COLO668 (cell line): ENCODE measurements at regions not wholly inside any gene's neighbourhood (a gene's known extent, or its start where the extent isn't known, plus 50 kb on each side); places are given as distances from the start of the nearest gene placed in this dataset.
"Not testable (repeated sequence)": the region's sequence is repeated elsewhere in the genome, so short reads cannot be mapped to it uniquely, and the experiment has no call there.

ENCODE experiments used
- DNase-seq: peaks from one replicate; lab custom pipeline; 2025; ENCODE audit not compliant: unreplicated experiment; lab: John Stamatoyannopoulos, UW

DNA sequence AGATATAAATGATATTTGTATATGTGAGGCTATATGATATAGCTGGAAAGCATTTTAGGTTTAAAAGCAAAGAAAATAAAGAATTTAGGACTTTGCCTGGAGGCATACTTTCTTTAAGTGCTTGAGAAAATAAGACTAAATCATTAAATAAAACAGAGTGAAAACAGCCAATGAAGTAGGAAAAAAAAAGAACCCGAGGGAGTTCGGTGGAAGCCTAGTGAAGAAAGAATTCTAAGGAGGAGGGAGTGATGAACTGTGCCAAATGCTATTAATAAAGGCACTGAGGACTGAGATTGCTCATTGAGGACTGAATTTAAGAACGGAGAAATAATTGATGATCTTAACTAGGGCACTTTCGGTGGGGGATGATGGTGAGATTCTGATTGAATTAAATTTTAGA lies 573.5 kb downstream of the DSC3 start:
- no peak for DNase-seq

DNA sequence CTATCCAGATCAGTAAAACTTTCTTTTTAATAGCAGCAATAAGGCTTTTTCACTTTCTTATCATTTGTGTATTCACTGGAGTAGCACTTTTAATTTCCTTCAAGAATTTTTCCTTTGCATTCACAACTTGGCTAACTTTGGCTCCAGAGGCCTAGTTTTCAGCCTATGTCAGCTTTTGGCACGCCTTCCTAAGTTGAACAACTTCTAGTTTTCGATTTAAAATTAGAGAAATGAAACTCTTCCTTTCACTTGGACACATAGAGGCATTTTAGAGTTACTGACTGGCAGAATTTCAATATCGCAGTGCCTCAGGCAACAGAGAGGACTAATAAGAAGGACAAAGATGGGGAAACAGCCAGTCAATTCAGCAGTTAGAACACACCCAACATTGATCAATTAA lies 577.4 kb downstream of the DSC3 start:
- DNase-seq: no peak

DNA sequence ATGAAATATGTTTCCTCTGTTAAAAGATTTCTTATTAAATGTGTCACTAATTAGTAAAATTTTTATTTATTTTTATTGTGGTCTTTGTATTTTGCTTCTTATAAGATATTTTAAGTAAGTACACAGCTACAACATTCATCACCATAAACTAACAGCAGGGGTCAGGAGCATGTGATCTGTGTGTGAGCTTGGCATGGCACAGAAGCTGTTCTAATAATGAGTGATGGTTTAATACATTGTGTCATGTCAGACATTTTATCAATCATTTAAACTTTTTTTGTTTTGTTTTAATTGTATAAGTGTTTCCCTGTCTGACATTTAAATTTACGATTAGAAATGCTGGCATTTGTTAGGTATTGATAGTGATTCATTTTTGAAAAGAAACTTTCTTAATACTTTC lies 585.4 kb downstream of the DSC3 start:
- no peak for DNase-seq

DNA sequence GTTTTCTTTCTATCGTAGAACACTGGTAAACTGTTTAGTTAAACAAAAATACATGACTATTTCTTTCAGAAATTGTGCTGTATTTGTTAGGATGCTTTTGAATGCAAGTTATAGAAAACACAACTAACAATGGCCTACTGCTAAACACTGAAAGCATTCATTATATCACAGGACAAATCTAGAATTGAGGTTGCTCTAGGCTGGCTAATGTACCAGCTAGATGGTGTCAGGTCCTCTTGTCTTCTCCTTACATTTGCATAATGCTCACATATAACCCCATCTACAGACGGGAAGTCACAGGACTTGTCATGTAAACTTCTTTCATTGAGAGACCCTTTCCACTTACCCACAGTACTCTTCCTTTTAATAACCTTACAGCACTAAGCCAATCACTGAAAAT lies 586.8 kb downstream of the DSC3 start:
- DNase-seq: no peak

DNA sequence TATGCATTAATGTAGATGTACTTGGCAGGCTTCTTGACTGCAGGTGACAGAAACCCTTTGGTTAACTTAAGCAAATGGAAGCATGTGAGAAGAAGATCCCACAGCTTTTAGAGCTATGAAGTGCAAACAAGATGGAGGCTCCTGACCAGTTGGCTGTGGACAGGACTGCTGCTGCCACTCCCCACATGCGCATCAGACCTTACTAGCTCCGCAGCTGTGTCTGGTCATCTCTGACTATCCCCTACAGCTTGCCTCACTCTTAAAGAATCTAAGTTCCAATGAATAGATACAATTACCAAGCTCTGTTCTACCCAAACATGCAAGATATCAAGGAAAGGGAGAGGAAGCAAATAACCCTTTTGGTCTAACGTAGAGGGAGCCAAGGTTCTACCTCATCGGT lies 587.6 kb downstream of the DSC3 start:
- DNase-seq: no peak

DNA sequence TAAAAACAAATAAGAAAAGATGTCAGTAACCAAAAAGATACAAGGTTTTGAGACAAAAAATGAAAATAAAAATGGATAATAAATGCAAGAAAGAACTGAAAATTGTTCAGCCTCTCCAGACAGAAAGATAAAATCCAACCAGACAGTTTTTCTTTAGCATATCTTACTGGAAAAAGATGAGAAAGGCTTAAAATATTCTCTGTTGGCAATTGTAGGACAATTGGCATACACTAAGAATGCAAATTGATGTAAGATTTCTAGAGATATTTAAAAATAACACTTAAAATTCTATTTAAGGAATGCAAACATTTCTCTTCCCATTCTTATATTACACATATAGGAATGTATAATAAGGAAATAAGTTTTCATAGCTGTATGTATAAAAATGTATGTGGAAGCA lies 590.6 kb downstream of the DSC3 start:
- DNase-seq: no peak

DNA sequence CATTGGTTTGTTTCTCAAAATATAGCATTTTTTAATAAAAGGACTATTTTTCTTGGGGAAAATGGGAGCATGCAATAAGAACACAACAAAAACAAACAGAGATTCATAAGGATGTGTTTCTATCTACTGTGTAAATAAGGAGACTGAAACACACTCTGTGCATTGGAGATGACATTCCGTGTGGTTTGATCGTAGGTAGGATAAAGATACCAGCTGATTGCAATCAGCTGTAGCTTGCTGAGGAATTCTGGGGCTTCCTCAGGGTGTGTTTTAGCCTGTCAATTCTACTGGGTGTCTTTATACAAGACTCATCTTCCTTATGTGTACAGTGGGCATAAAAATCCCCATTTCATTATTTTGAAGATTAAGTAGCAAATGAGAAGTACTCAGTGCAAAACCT lies 591.6 kb downstream of the DSC3 start:
- DNase-seq: no peak

DNA sequence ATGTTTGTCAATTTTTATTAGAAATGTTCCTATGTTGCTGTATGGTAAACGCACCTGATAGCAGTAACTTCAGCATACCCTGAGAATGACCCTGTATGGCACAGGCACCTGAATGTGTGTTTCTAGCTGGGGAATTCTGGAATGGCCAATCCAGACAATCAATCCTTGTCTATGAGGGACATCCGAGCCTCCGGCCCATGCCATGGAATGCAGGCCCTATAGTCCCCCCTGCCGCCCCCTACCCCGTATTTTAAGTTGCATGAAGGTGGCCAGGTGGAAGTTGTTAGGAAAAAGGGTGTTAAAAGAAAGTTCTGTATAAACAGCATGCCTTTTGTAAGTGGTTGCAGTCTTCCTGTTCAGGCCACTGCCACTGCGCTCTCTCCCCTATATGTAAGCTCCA lies 595.9 kb downstream of the DSC3 start:
- no peak for DNase-seq

DNA sequence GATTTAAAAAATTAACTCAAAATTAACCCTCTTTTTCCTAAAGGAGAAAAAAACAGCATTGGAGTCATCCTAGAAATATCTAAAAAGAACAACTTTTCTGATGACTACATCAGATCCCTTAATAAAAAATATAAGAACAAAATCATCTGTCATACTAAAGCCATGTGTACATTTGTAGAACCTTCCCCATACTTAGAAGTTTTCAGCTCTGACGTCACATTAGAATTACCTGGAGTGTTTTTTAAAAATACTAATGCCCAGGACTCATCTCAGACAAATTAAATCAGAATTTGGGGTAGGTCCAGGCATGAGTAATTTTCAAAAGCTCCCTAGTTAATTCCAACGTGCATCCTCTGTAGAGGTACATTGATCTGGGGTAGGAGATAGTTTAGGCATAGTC lies 598.0 kb downstream of the DSC3 start:
- DNase-seq: no peak

DNA sequence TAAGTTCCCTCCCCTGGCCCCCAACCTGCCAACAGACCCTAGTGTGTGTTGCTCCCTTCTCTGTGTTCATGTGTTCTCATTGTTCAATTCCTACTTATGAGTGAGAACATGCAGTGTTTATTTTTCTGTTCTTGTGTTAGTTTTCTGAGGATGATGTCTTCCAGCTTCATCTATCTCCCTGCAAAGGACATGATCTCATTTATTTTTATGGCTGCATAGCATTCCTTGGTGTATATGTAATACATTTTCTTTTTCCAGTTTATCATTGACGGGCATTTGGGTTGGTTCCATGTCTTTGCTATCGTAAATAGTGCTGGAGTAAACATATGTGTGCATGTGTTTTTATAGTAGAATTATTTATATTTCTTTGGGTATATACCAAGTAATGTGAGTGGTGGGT lies 602.2 kb downstream of the DSC3 start:
- DNase-seq: no peak

DNA sequence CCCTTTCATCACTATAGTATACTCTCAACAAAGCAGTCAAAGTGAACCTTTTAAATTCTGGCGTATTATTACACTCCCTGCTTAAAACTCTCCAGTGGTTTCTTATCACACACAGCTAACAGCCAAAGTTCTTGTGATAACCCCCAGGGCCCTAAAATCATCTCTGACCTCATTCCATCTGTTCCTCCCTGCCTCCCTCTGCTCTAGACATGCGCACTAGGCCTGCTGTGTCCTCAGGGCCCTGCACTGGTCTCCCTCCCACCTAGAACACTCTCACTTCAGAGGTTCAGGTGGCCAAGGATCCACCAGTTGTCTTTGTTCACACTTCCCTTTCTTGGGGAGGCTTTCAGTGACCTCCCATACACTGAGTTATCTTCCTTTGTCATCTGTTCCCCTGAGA lies 603.4 kb downstream of the DSC3 start:
- DNase-seq: no peak

DNA sequence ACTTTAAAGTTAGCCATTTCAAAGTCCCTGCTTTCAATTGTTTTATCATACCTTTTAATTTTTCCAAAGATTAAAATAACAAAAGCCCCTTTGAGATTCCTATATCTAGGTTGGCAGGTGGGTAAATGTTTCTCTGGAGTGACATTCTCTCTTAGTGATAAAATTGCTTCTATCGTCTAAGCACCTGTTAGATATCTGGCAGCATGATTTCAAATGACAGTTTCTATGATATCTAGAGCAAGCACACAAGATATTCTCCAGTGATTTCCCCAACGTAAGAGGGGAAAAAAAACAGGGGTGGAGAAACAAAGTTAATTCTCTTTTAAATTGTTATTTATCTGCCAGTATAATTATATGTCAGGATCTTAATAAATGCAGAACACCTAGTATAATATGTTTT lies 610.2 kb downstream of the DSC3 start:
- no peak for DNase-seq

DNA sequence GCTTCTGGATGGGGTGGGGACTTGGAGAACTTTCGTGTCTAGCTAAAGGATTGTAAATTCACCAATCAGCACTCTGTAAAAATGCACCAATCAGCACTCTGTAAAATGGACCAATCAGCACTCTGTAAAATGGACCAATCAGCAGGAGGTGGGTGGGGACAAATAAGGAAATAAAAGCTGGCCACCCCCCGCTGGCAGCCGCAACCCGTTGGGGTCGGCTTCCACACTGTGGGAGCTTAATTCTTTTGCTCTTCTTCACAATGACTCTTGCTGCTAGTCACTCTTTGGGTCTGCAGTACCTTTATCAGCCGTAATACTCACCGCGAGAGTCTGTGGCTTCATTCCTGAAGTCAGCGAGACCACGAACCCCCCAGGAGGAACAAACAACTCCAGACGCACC lies 623.1 kb downstream of the DSC3 start:
- DNase-seq: not testable (repeated sequence)

DNA sequence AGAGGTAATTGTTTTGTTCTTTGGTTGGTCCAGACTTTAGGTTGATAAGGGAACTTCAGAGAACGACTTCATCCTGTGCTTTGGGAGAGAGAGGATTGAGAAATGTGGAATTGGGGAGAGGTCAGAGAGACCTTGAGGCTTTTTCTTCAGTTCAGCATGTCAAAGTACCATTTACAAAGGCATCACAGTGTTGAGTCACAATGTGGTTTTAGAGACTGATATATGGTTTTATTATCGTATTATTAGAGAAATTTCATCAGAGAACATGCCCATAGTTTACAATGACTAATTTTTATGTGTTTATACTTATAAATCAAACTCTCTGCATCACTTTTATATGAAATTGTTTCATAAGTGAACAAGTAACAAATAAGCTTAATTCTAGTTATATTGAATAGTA lies 626.6 kb downstream of the DSC3 start:
- no peak for DNase-seq

DNA sequence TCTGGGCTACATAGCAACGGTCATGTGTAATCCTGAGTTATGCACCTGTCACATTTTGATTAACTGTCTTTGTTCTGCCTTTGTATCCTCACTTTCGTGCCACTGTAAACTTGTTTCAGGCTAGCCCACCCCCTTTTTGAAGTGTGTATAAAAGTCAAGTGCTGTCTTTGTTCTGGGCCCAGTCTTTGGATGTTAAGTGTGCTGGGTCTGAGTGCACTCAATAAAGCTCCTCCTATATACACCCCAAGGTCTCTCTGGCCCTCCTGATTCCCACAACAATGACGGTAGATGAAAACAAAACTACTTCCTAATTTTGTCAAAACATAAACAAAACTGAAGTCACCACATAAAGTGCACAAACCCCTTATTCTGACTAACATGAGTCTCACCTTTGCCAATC lies 633.4 kb downstream of the DSC3 start:
- no peak for DNase-seq

DNA sequence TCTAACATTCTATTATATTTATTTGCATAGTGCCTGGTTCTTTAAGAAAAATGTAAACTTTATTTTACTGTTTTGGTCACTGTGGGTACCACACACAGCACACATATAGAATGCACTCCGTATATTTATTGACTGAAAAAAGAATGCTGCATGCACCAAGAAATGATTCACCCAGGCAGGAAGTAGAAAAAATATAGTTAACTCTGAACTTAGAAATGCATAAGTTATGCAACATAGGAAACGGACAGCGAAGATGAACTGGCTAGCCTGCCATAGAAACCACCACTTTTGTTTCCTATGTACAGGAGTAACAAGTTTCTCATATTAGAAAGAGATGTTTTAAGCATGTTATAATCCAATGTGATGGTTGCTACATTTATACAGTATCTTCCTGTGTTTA lies 635.8 kb downstream of the DSC3 start:
- no peak for DNase-seq

DNA sequence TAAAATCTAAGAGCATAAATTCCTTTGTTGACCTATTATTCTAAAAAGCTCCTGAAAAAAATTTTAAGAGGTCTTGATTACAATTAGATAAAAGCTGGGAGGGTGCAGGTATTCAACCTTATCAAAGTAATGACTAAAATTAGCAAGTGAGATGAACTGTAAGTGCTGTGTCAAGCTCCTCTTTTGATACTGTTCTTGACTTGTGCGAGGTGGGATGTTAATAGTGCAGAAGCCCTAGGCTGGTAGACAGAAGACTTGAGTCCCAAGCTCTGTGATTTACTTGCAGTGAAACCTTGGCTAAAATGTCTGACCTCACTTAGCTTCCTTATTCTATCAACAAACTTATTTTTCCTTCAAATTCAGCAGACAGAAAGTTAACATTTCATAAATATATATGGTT lies 637.5 kb downstream of the DSC3 start:
- DNase-seq: no peak

DNA sequence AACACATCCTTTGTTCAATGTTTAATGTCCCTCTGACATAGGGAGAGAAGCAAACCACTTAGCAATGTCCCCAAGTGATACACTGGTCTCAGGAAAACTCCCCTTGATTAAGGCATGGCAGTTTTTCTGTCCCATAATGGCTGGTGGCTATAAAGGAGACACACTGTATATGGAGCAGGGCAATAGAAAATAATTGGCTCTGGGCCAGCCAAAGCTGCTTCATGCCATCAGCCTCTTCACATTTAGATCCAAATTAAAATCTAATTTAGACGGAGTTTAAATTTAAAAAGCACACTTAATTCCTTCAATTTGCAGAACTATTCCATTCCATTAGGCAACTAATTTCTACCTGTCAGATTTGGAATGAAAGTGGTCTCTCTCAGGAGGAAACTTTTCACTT lies 638.1 kb downstream of the DSC3 start:
- no peak for DNase-seq

DNA sequence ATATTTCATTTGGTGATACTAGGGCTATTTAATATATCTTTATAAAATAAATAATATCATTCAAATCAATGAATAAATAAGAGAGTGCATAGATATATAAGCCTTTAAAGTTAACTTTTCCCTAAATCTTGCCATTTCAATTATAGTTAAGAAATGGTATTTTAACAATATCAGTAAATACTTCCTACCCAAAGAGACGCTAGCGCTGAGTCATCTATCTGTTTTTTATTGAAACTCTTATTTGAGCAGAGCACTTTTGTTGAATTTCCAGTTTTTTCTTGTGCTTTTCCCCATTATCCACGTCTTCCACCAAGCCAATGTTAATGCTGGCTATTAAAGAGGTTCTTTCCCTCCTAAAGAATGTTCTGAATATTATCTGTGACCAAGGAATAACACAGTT lies 639.3 kb downstream of the DSC3 start:
- no peak for DNase-seq

DNA sequence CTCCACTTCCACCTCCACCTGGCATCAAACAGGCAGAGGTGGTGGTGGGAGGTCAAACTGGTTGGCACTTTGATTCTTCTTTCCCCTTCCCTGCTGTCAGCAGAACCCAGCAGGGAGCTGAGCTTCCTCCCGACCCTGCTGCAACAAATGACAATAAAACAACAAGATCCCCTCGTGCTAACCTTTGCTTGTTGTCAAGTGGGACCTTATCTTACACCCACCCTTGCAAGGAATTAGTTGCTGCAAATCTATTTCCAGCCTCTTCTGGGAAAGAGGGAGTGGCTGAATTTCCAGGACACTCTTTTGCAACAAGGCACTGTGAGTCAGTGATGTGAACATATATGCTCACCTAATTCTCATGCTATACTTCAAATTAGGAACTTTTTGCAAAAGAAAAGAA lies 655.1 kb downstream of the DSC3 start:
- DNase-seq: no peak

DNA sequence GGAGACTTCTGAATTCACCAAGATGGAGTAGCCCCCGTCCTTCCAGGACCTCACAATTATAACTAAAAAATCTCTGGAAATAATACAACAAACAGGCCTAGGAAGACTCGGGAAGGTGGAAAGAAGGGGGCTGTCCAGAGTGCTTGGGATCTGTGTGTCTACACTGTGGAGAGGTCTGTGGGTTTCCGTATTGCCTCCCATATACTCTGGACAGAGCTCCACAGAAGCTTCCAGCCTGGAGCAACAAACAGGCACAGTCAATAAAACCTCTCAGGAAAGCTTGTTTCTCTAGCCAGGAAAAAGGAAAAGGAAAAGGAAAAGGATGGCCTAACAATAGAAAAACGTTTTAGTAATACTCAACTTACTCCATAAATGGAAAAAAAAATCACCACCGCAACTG lies 655.9 kb downstream of the DSC3 start:
- DNase-seq: no peak

DNA sequence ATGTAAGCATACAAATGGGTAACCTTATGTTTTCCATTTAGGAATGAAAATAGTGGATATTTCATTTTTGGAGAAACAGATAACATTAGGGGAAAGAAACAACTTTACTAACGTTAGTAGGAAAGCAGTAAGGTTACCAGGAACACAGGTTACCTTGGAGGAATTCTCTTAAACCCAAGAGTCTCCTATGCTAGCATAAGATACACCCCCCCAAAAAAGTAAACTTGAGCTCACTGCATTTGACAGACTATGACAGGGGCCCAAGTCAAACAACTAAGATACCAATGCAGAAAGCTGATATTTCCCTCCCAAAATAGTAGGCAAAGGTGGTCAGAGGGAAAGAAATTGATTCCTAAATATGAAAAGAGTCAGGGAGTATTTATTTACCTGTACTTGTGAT lies 656.9 kb downstream of the DSC3 start:
- DNase-seq: no peak

DNA sequence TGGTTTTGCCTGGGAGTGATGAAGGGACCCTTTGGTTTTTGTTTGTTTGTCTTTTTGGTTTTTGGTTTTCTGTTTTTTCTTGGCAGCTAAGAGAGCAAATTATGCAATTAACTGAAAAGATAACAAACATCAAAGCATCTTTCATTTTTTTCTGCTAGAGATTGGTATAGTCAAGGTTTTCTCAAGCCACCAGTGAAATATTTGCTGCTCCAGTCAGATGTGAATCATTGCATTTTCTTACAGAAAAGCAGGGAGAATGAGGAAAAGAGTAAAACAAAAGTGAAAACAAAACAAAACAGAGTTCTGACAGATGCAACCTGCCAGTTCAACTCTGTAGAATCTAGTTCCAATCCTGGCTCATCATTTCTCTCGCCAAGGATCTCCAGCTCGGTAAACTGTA lies 660.7 kb downstream of the DSC3 start:
- DNase-seq: no peak

DNA sequence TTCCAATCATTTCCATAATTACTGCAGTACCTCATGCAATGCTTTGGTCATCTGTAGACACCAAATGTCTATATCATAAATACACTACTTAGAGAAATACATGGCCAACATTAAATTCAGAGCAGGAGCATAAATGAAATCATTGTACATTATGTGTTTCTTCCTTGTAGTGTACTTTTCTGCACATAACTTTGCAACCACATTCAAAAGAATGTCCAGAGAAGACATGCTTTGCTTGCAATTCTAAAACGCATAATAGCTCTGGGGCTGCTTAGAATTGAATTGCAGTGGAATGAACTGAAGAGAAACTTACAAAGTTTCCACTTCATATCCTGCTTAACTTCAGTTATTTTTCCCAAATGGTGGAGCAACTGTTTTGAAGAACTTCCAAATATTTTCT lies 664.4 kb downstream of the DSC3 start:
- DNase-seq: no peak
